ENCODE measurements at regions not wholly inside any gene's neighbourhood (a gene's known extent, or its start where the extent isn't known, plus 50 kb on each side); places are given as distances from the start of the nearest gene placed in this dataset.
A peak's percentile ranks its signal among the peaks of the same experiment; 100 is the strongest.
"Not testable (repeated sequence)": the region's sequence is repeated elsewhere in the genome, so short reads cannot be mapped to it uniquely, and the experiment has no call there.

DNA sequence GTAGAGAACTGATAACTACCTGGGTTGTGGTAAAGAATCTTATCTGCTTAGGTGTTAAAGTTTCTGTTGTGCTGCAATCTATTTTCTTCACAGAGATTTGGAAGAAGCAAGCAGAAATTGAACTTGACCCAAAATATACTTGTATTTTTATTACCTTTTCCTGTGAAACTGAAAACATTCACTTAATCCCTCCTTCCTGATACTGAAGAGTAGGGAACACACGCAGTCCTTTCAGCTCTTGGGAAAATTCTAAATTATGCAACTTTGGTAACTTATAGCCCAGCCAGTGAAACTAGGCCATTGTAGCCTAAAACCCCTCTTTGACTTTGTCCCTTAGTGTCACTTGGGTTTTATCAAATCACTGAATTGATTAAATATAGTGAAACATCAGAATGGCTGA lies 128.4 kb upstream of the MEIS1 start:
- DNase-seq, result no peak

DNA sequence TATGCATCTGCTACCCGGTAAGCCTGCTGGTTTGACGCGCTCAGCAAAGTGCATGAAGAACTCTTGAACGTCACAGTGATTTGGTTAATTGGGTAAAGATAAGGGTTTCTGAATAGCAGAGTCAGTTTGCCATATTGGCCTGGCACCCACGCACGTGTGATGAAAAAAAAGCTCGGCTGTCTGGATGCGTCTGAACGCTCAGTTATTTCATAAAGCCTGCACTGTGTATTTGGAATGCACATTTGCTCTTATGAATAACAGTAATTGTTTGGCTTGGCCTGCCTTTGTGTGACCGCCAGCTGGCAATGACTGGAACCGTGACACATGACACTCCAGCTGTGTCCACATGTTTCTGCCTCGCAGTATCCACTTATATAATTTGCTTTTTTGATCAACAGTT lies 129.2 kb upstream of the MEIS1 start:
- peak in 1 of 2 experiments; percentile 7 for DNase-seq

DNA sequence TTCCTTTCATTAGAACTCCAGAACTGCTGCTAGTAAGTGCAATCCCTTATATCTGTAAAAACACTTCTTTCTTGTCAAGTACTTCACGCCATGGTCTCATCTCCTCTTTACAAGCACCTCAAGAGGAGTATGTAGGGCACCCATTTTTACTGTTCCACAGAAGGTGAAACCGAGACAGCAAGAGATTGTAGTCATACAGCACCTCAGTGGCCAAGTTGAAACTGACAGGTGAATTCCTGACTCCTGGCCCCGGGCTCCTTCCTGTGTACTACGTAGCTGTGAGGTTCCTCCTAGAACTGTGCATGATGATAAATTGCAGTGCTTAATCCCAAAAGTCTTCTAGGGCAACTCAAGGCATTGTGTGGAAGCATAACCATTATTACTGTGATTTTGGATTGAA lies 131.5 kb upstream of the MEIS1 start:
- DNase-seq, result no peak

DNA sequence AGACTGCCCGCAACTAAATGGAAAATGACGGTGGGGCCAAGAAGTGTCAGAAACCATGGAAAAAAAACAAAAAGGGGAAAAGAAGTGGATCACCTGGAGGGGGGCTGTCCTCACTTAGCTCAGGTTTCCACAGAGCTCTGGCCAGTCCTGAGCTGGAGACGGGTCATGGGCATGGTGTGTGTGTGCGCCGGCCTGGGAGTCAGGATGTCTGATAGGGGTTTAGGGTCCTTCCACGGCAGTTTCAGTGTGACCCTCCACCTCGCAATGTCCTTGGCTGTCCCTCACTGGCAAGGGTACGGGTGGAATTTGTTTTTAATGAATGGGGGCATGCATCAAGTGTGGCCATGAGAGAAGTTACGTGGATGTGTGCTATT lies 133.2 kb upstream of the MEIS1 start:
- DNase-seq, result no peak

DNA sequence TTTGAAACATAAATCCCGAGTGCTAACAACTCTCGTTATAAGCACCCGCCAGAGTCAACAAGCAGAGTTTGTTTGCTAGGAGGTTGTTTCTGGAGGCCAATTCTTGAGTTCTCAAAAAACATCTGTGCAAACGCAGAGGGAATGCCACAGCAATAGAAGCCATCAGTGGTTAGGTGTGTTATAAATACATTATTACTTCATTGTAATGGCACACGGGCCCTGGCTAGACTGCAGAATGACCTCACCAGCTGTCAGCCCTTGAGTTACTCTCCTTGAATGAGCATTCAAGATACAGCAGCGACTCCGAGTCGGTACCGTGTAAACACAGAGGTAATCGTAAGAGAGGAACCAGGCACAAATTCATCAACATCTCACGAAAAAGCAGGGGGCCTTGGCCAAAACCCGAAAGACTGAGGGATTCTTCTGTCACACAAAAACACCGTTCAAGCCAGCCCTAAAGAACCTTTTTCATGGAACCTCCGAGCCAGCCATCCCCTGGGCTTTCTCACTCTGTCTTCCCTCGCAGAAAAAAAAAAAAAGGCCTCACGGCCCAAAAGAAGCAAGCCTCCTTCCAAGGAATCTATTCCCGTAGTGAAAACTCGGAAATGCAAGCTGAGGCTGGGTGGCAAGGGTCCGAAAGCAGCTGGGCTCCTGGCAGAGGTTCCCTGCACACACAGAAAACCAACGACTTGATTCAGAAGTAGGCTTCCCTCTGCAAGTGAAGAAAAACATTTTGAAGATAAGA lies 133.7 kb upstream of the MEIS1 start:
- no peak for DNase-seq

DNA sequence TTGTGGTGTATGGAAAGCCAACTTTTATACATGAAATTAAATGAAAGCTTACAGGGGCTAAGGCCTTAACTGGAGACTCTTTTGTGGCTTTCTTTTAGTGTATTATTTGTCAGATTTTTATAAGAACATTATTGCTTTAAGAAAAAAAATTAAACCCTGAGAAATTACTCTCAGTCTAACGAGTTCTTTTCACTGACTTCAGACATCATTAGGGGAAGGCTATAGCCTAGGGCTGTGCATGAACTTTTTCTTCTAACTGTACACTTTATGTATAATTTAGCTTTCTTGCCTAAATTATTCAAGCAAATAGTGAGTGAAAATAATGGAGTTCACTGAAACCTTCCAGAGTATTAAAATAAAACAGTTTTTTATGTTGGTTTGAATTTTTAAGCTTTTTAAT lies 151.1 kb upstream of the MEIS1 start:
- no peak for DNase-seq

DNA sequence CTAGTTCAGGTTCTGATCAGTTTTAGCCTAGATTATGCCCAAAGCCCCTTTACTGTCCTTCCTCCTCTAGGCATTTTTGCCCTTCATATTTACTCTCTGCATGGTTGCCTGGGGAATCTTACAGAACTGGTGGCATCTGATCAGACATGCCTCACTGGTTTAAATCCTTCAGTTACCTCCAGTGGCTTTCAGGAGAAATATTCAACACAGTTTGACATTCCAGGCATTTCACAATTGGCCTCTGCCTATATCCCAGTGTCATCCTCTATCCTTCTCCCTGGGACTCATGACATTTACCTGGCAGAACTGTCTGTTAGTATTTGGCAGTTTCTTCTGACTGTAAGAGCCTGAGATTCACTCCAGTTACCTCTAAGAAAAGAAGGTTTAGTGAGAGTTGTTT lies 152.9 kb upstream of the MEIS1 start:
- no peak for DNase-seq

DNA sequence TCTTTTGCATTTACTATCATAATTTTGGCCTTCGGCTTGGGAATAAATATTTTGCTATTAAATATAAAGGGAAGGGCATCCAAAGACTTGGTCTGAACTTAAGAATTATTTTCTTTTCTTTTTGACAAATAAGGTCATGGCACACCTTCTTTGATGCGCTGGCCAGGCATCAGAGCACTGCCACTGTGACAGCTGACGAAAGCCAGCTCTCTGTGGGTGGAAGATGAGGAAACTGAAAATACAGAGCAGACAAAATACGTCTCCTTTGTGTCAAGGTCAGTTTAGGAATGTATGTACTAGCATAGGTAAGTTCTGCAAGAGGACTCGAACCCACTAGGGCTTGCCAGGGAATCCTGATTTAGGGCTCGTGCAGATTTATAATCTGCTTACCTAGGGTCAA lies 155.9 kb upstream of the MEIS1 start:
- DNase-seq, result no peak

DNA sequence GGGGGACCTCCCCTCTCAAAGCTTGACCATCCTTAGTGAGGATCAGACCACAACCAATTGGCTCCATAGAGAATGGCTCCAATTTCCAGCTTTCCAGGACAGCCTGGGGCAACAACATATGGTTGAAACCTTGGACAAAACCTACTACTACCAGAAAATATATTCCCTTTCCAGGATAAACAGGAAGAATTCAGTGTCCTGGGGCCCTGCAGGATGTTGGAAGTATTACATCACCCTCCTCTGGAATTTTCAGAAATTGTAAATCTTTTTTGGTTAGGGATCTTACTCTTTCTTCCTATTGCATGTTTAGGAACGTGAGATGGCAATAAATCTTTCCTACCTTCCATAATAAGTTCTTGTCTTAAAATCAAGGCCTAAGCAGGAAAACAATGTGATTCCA lies 158.9 kb upstream of the MEIS1 start:
- DNase-seq, result no peak

DNA sequence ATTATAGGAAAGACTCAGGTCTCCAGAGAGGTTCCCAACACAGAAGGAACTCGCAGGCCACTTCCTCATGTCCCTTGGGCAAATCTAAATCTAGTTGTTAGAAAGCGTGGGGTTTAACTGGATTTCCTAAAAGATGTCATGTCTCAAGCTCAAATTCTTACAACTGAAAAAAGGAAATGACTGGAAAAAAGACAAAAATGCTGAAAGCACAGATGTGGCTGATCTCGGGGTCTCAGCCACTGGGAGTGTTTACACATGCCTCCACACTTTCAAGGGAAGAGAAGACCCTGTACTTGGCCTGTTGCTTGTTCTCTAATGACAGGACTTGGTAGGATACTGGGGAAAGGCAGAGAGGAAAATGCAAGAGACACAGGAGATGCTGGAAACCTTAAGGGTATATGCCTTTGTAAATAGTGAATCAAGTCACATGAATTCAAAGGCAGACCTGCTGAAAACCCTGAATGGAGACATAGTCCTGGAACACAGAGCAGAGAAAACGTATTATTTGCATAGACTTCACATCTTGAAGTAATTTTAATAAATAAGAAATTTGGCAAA lies 160.9 kb upstream of the MEIS1 start:
- no peak for DNase-seq

DNA sequence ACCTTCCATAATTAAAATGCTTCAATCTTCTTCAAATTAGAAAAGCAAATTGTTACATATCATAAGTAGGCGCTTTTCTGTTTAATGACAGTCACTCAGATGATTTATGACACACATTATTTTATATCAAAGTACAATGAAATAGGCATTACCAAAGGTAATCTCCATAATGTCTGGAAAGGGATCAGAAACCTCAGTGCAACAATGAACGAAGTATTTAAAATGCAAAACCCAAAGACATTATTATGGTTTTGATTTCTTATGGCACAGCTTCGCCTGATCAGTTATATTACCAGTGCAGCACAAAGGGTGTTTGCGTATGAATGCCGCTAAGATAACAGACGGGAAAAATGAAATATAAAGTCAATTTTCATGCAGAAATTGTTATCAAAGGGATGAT lies 162.2 kb upstream of the MEIS1 start:
- no peak for DNase-seq

DNA sequence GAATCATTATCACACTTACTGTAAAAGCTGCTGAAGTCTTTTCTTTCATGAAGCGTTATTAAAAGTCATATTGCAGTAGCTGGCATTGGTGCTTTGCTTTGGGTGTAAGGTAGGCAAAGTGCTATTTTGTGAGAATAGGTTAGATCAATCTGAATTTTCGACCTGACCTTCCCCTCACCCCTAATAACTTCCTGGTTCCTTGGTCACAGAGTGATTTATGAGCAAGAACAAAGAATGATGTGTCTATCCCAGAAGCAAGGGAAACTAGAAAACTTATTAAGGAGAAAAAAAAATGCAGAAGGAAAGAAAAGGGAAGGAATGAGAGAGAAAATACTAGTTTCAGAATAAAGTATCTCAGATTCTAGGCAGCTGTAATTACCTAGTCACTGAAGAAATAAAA lies 163.1 kb upstream of the MEIS1 start:
- no peak for DNase-seq

DNA sequence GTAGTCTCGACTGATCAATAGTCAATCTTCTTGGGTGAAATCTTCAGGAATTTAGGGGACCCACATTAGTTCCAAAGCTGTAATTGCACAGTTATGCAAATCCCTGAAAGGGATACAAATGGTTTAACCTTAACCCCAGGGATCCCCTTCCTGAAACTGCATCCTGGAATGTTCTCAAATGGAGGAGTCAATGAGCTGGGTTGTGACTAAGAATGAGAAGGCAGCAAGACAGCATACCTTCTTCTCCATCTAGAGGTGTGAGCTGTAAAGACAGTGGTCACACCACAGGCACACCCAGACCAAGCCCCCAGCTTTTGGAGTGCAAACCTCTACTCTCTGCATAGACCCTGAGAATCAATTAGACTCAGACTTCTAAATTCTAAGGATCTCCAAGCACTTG lies 164.7 kb upstream of the MEIS1 start:
- DNase-seq, result no peak

DNA sequence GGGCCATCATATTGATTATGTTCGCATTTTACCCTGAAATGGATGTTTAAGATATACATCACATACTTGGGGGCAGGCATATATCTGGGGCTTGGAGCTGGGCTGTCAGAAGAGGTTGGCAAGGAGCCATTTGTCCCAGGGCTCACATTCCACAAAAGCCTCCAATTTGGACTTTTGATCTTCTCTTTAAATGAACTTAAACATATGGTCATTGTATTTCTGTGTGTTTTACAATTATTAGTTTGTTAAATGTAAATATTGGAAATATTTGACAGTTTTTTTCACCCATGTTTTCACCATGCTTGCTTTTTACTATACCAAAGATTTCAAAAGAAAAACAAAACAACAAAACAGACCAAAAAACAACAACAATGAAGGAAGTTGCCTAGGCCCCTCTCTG lies 165.8 kb upstream of the MEIS1 start:
- no peak for DNase-seq

DNA sequence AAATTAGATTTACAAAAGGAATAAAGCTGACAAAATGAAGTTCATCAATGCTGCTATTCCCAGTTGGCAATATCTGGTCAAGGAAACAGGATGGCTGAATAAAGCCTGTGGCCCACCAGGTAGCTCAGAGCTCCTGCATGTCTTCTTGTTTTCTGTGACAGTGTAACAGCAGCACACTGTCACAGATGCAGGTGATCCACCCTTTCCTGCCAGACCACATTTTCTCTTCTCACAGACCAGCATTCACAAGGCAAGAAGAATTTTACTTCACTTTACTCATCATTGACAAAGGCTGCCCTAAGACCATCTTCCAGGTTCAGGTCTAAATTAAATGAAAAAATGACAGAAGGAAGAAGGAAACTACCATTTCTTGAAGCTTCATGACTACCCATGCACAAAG lies 166.2 kb upstream of the MEIS1 start:
- no peak for DNase-seq

DNA sequence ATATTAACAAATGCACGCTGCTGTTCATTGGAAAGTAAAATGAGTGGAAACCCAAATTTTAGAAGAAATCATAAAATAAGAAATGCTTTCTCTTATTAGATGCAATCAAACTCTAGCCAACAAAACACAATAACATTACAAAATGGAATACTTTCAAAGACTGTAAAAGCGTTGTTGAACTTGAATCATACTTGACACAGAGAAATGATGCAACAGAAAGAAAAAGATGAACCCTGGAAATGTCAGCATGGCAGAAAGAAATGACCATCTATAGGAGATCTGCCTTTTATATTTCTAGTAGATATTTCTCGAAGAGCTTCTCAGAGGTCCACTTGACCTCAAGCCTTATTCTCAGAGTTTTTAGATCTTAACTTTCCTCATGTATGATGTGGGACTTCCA lies 170.6 kb upstream of the MEIS1 start:
- DNase-seq, result no peak

DNA sequence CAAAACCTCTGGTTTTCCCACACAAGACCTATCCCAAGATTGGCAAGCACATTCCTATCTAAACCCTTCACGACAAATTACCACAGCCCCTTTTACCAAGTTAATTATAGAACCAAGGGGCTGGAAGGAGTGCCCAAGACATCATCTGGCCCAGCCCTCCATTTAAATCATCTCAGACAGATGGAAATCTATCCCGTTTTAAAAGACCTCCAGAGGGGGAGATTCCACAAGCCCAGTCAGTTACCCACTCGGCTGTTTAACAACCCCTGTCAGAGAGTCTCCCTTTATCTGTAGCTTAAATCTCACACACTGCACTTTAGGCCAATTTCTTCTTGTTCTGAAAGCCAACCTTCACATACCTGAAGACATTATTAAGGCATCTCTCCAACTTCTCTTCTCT lies 179.1 kb upstream of the MEIS1 start:
- DNase-seq, result no peak

DNA sequence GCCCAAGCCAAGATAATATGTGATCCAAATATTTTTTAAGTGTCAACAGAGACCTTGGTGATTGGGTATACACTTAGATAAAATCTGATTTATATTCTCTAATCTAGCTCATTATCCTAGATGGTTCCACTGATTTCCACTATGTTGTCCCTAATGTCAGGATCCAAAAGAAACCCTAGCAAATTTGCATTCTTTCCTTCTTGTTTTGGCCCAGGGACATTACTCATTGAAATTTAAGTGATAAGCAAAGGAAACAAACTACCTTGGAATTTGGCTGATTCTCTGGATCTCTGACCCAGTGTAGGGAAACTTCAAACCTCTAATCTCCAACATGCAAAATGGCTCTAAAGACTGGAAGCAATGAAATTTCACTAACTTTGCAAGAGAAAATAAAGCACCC lies 179.8 kb upstream of the MEIS1 start:
- DNase-seq, result no peak

DNA sequence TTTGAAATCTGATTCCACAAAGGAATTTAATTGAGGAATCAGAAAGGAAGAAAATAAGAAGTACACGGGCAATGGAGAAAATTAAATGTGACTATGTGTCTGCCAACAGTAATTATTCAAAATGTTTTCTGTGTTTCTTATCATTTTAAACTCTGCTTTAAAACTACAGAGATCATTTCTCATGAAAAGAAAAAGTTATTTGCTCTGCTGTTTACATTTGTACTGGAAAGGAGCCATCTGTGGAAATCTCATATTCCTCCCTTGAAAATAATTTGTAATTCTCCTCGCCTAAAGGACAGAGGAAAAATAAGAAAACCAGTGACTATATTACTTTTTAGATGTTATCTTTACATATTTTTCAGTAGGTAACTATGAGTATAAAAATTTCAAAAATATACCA lies 181.9 kb upstream of the MEIS1 start:
- no peak for DNase-seq

DNA sequence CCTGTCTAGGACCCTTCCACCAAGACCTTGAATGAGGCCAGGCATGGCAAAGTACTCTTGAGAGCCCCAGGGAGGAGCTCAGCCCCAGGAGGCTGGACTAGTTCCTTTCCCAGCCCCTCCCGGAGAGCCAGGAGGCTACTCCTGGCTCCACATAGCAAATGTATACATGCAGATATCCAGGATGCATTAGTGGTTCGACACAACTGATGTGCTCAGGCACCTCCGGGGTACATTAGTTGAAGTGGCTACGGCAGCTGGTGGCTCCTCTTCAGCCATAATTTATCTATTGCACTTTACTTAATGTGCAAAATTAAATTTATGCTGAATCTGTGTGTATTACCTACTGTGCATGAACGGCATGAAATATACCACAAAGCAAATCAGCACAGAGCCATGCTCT lies 182.8 kb upstream of the MEIS1 start:
- DNase-seq, result no peak

DNA sequence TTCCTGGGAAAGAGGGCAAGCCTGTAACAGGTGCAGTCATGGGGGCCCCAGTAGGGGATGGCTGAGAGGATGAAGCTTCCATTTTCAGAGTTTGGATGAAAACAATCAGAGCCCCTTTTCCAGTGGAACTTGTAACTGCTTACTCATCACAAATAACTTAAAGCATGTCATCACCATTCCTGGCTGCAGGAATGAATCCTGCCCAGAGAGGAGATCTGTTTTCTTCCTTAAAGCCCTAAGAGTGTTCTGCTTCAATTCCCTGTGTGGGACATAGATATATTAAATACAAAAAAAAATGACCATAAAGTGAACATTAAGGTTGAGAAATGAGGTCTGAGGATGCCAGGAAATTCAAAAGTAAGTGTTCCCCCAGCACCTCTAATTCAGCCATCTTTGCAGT lies 183.4 kb upstream of the MEIS1 start:
- no peak for DNase-seq

DNA sequence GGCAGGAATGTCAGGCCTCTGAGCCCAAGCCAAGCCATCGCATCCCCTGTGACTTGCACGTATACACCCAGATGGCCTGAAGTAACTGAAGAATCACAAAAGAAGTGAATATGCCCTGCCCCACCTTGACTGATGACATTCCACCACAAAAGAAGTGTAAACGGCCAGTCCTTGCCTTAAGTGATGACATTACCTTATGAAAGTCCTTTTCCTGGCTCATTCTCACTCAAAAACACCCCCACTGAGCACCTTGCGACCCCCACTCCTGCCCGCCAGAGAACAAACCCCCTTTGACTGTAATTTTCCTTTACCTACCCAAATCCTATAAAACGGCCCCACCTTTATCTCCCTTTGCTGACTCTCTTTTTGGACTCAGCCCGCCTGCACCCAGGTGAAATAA lies 185.8 kb upstream of the MEIS1 start:
- DNase-seq, result not testable (repeated sequence)

DNA sequence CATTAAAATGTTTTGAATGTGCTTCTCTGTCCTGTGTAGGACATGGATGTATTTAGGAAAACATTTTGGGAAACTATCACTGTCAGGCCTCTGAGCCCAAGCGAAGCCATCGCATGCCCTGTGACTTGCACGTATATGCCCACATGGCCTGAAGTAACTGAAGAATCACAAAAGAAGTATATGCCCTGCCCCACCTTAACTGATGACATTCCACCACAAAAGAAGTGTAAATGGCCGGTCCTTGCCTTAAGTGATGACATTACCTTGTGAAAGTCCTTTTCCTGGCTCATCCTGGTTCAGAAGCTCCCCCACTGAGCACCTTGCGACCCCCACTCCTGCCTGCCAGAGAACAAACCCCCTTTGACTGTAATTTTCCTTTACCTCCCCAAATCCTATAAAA lies 191.1 kb upstream of the MEIS1 start:
- DNase-seq, result not testable (repeated sequence)

DNA sequence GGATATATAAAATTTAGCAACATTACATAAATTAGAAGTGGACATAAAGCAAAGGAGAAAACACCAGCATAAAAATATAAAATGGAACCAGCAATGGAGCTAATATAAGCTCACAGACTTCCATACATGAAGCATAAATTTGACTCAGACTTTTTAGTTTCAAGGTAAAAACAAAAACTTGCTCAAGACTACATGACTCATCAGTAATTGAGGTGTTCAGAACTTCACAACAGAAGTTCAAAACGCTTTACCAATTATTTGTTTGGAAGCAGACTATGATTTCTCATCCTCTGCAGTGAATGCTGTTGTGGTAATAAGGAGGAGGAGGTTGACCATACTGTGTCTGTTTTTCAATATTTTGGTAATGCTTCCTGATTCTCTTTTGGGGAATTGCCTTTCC lies 192.0 kb upstream of the MEIS1 start:
- not testable (repeated sequence) for DNase-seq

DNA sequence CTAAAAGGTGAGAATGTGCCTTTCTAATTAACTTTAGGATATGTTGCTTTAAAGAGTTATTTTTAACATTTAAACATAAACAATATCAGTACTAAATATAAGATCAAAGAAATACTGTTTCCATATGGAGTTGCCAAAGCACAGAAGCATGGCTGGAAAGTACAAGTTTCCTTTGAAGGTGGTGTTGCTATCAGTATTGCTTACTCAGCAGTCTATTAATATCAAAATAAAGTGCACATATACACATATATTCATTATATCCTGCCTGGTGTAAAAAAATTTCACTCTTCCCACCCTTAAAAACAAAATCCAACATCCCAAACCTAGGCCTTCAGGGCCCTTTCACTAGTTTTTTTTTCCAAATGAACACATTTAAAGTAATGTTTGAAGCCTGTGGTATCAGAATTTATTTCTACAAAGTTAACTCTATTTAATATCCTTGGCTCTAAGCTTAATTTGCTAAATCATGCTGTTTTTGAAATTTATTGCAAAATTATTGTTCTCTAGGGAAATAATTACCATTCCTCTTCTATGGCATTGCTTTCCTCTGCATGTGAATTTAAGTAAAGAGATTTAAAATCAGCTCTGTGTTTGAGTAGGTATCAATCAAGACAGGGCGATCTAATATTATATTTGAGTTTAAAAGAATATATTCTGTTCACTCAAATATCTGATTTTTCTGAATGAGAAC lies 192.7 kb upstream of the MEIS1 start:
- DNase-seq, result no peak
